Kidney (tissue), 13 donors: ENCODE measurements at regions not wholly inside any gene's neighbourhood (a gene's known extent, or its start where the extent isn't known, plus 50 kb on each side); places are given as distances from the start of the nearest gene placed in this dataset.

Source experiments
- DNase-seq, 5 donors: peaks; one replicate each; pipeline ENCODE4 v3.0.0-alpha.2; 2013 to 2020
- FAIRE-seq: peaks from 2 replicates; lab custom pipeline; 2012; peaks lifted over from hg19 to GRCh38; lab: Jason Lieb, UNC
- H3K27ac ChIP-seq, 2 donors: one replicate each; pipeline ENCODE4 v1.7.0; 2013; ENCODE audit warnings: low read depth in 2 of 2, low read length in 2 of 2, inconsistent platforms in 1 of 2
- H3K27me3 ChIP-seq: one replicate; pipeline ENCODE4 v1.7.1; 2013; ENCODE audit warnings: low read length, inconsistent platforms; ENCODE audit not compliant: control insufficient read depth, insufficient read depth
- H3K36me3 ChIP-seq, 3 donors: one replicate each; pipeline versions ENCODE4 v1.7.0 to v1.7.1; 2013; ENCODE audit warnings: low read length in 3 of 3, control low read depth in 1 of 3, inconsistent platforms in 1 of 3; ENCODE audit not compliant: insufficient read depth in 3 of 3, control insufficient read depth in 2 of 3
- H3K4me1 ChIP-seq, 3 donors: one replicate each; pipeline versions ENCODE4 v1.7.0 to v1.7.1; 2013; ENCODE audit warnings: low read length in 3 of 3, inconsistent platforms in 1 of 3, low read depth in 1 of 3; ENCODE audit not compliant: control insufficient read depth in 2 of 3, insufficient read depth in 2 of 3
- H3K4me3 ChIP-seq, 3 donors: one replicate each; pipeline versions ENCODE4 v1.7.0 to v1.8.1; 2013; ENCODE audit warnings: low read length in 3 of 3, control low read depth in 1 of 3, inconsistent platforms in 1 of 3
- H3K9ac ChIP-seq, 3 donors: one replicate each; pipeline versions ENCODE4 v1.7.0 to v1.7.1; 2013; ENCODE audit warnings: low read length in 3 of 3, control low read depth in 1 of 3, inconsistent platforms in 1 of 3
- H3K9me3 ChIP-seq, 3 donors: one replicate each; pipeline versions ENCODE4 v1.7.0 to v1.7.1; 2013; ENCODE audit warnings: low read length in 3 of 3, control low read depth in 1 of 3, inconsistent platforms in 1 of 3; ENCODE audit not compliant: control insufficient read depth in 2 of 3, insufficient read depth in 1 of 3
- CTCF ChIP-seq: IDR thresholded peaks from 3 replicates; pipeline ENCODE4 v1.5.1; 2012; ENCODE audit warnings: mild to moderate bottlenecking, moderate library complexity, borderline replicate concordance; ENCODE audit not compliant: insufficient read depth; ENCODE audit errors: extremely low read depth
- intact Hi-C: fragments of 100-400 bp; cut with DNase I; formaldehyde crosslinking; loops from one replicate; pipeline ENCODE4 v1.11.1; 2022
- donor health status: control.
- donor health status: control.
- donor health status: control.
- donor health status: control.
- donor health status: control.
- donor health status: DM: yes; HTN: yes; CAD: no.
- donor health status: Normal renal cell carcinoma (clear cell type).

- Histone ChIP-seq H3K4me3 (no peak overlapping the region), H3K27ac (no peak overlapping the region), H3K4me1 (no peaks in the 10 kb centered on the region), H3K9me3 (peaks cover 0 to 6% (median 0%) of the 10 kb centered on the region in 3 donors), H3K27me3 (no peaks in the 10 kb centered on the region), H3K36me3 (no peaks in the 10 kb centered on the region), H3K9ac (no peak overlapping the region)
- FAIRE-seq = no peak
- no peak for TF ChIP-seq CTCF
- DNase-seq = no peak
- intact Hi-C loops = no loop called here
These were observed 61.6 kb upstream of the DYNC1I1 start for GRCh38 chr7:95710711-95711110.

DNA sequence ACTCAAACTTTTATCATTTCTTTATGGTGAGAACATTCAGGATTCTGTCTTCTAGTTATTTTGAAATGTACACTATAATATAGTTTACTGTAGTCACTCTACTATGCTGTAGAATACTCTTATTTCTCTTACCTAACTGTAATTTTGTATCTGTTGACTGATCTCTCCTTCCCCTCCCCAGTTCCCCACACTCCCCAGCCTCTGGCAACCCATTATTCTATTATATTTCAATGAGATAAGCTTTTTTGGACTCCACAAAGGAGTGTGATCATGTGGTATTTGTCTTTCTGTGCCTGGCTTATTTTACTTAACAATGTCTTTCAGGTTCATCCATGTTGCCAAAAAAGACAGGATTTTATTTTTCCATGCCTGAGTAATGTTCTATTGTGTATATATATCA is 71.4 kb upstream of the DYNC1I1 start:
- intact Hi-C loops = no loop called here
- H3K27ac ChIP-seq = no peak overlapping the region
- H3K27me3 ChIP-seq = no peaks in the 10 kb centered on the region
- no peaks in the 10 kb centered on the region for H3K36me3 ChIP-seq
- no peak overlapping the region for H3K4me3 ChIP-seq
- DNase-seq = no peak
- H3K9me3 ChIP-seq = no peaks in the 10 kb centered on the region
- no peaks in the 10 kb centered on the region for H3K4me1 ChIP-seq
- no peak for TF ChIP-seq CTCF
- no peak overlapping the region for H3K9ac ChIP-seq
- FAIRE-seq = no peak

DNA sequence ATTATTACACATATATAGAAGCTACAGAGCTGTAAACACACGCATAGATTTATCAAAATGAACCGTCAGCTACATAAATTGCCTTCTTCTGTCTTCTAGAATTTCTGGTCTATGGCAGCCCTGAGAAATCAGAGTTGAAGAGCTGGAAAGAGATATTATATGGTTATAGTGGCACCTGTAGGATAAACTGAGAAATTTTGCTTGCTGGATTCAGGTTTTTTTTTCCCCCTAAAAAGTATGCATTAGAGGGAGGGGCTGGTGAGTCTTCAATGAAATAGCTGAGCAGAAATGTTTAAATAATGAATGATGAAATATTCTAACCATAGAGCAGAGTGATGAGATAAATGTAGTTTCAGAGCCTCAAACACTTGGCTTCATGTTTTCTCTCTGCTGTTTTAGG is 78.0 kb upstream of the DYNC1I1 start:
- Histone ChIP-seq H3K36me3 (no peaks in the 10 kb centered on the region), H3K4me1 (no peaks in the 10 kb centered on the region), H3K27ac (no peak overlapping the region), H3K9ac (no peak overlapping the region), H3K9me3 (no peaks in the 10 kb centered on the region), H3K4me3 (no peak overlapping the region), H3K27me3 (no peaks in the 10 kb centered on the region)
- FAIRE-seq (no peak), DNase-seq (no peak)
- intact Hi-C loops = no loop called here
- TF ChIP-seq CTCF = no peak
